ENCODE measurements at regions not wholly inside any gene's neighbourhood (a gene's known extent, or its start where the extent isn't known, plus 50 kb on each side); places are given as distances from the start of the nearest gene placed in this dataset.

GRCh38 chr4:59629348-59629747 lies 1570.8 kb upstream of the ADGRL3 start:
- TF ChIP-seq CTCF (IDR thresholded peaks at IDR 0.05; ENCODE audit: low read depth, low read length) = no peak
- DNase-seq (ENCODE audit: low read depth in 2 of 2) = no peak

GRCh38 chr4:59630235-59630634 lies 1569.9 kb upstream of the ADGRL3 start:
- DNase-seq (ENCODE audit: low read depth in 2 of 2) = no peak
- H3K4me3 ChIP-seq (replicated peaks in 1 of 2; ENCODE audit: low read depth in 2 of 2, low read length in 2 of 2) = no peak overlapping the region
- no peak for TF ChIP-seq CTCF (IDR thresholded peaks at IDR 0.05; ENCODE audit: low read depth, low read length)

More at GRCh38 chr4:59629348-59629747, 1570.8 kb upstream of the ADGRL3 start:
- H3K4me3 ChIP-seq (replicated peaks in 1 of 2; ENCODE audit: low read depth in 2 of 2, low read length in 2 of 2) = no peak overlapping the region

DNA sequence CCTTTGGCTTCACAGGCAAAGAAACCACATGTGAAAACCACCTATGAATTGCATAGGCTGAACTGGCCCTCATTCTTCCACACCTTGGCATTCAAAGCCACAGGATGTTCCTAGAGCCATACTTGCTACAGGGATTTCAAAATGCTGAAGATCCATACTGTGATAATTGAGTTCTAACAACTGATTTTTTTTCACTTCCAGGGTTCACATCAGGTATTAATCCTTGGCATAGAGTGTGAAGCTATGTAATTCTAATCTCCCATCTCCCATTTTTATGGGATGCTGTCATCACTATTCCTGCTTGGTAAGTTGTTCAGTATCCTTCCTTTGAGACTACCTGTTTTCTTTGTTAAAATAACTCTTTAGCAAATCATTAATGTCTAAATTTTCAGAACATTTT lies 1569.2 kb upstream of the ADGRL3 start:
- no peak for TF ChIP-seq CTCF (IDR thresholded peaks at IDR 0.05; ENCODE audit: low read depth, low read length)
- no peak for DNase-seq (ENCODE audit: low read depth in 2 of 2)
- H3K4me3 ChIP-seq (replicated peaks in 1 of 2; ENCODE audit: low read depth in 2 of 2, low read length in 2 of 2) = no peak overlapping the region

DNA sequence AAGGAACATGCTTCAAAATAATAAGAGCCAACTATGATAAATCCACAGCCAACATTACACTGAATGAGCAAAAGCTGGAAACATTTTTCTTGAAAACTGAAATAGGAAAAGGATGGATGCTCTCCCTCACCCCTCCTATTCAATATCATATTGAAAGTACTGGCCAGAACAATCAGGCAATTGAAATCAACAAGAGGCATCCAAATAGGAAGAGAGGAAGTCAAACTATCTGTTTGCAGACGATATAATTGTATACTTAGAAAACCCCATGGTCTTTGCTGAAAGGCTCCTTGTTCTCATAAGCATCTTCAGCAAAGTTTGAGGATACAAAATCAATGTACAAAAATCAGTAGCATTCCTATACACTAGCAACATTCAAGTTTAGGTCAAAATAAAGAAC lies 1562.5 kb upstream of the ADGRL3 start:
- TF ChIP-seq CTCF (IDR thresholded peaks at IDR 0.05; ENCODE audit: low read depth, low read length) = no peak
- no peak for DNase-seq (ENCODE audit: low read depth in 2 of 2)
- no peak overlapping the region for H3K4me3 ChIP-seq (replicated peaks in 1 of 2; ENCODE audit: low read depth in 2 of 2, low read length in 2 of 2)

GRCh38 chr4:59643682-59644081 lies 1556.4 kb upstream of the ADGRL3 start:
- no peak for DNase-seq (ENCODE audit: low read depth in 2 of 2)
- no peak for TF ChIP-seq CTCF (IDR thresholded peaks at IDR 0.05; ENCODE audit: low read depth, low read length)
- H3K4me3 ChIP-seq (replicated peaks in 1 of 2; ENCODE audit: low read depth in 2 of 2, low read length in 2 of 2) = no peak overlapping the region

GRCh38 chr4:59644765-59645164 lies 1555.4 kb upstream of the ADGRL3 start:
- no peak for TF ChIP-seq CTCF (IDR thresholded peaks at IDR 0.05; ENCODE audit: low read depth, low read length)
- H3K4me3 ChIP-seq (replicated peaks in 1 of 2; ENCODE audit: low read depth in 2 of 2, low read length in 2 of 2) = no peak overlapping the region
- no peak for DNase-seq (ENCODE audit: low read depth in 2 of 2)

- H3K4me3 ChIP-seq (replicated peaks in 1 of 2; ENCODE audit: low read depth in 2 of 2, low read length in 2 of 2) = no peak overlapping the region
- DNase-seq (ENCODE audit: low read depth in 2 of 2) = no peak
- no peak for TF ChIP-seq CTCF (IDR thresholded peaks at IDR 0.05; ENCODE audit: low read depth, low read length)
Measured at GRCh38 chr4:59646082-59646481, 1554.0 kb upstream of the ADGRL3 start.
